ENCODE measurements at regions not wholly inside any gene's neighbourhood (a gene's known extent, or its start where the extent isn't known, plus 50 kb on each side); places are given as distances from the start of the nearest gene placed in this dataset.

DNA sequence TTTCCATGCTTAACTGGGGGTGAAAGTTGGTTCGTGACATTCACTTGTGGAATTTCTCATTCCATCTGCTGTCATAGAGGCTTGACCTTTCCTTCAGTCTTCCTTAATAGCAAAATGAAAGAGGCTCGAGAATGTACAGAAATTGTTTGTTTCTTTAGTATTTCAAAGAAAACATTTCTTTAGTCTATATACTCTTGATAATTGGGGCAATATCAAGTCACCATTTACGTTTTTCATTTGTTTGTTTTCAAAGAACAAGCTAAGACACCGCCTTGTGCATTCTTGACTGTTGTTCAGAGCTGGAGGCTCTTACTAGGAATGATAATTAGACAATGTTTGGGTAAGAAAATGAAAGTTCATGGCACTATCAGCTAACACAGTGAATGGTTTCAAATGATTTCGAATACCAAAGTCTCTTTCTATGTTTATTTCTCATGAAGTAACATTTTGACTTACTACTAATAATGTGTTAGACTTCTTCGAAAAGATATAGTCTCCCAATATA lies 835.4 kb downstream of the SEMA5A start:
- Mint-ChIP-seq H3K9me3 (ENCODE audit: unreplicated experiment) (peaks cover 2% of the 10 kb centered on the region), H3K27me3 (ENCODE audit: unreplicated experiment) (no peaks in the 10 kb centered on the region), H3K36me3 (ENCODE audit: unreplicated experiment) (no peaks in the 10 kb centered on the region), H3K27ac (ENCODE audit: unreplicated experiment) (no peak overlapping the region), H3K4me3 (ENCODE audit: unreplicated experiment) (no peak overlapping the region), H3K4me1 (ENCODE audit: low read depth, unreplicated experiment) (no peaks in the 10 kb centered on the region)
- TF ChIP-seq, protein P1, sequence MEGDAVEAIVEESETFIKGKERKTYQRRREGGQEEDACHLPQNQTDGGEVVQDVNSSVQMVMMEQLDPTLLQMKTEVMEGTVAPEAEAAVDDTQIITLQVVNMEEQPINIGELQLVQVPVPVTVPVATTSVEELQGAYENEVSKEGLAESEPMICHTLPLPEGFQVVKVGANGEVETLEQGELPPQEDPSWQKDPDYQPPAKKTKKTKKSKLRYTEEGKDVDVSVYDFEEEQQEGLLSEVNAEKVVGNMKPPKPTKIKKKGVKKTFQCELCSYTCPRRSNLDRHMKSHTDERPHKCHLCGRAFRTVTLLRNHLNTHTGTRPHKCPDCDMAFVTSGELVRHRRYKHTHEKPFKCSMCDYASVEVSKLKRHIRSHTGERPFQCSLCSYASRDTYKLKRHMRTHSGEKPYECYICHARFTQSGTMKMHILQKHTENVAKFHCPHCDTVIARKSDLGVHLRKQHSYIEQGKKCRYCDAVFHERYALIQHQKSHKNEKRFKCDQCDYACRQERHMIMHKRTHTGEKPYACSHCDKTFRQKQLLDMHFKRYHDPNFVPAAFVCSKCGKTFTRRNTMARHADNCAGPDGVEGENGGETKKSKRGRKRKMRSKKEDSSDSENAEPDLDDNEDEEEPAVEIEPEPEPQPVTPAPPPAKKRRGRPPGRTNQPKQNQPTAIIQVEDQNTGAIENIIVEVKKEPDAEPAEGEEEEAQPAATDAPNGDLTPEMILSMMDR (IDR thresholded peaks at IDR 0.05; ENCODE audit: partially characterized antibody, unreplicated experiment): no peak
- no peak for DNase-seq

DNA sequence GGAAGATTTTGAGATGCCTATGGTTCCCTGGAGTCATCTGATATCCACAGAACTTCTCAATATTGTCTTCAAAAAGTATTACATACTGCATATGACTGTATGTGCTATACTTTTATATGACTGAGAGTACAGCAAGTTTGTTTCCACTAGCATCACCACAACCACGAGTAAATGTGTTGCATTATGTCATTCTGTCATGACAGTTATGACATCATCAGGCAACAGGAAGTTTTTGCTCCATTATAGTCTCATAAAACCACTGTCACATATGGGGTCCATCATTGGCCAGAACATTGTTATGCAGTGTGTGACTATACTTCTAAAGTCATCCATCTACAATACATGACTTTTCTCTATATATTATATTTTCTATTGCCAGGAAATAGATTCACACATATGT lies 831.7 kb downstream of the SEMA5A start:
- Mint-ChIP-seq H3K27me3 (ENCODE audit: unreplicated experiment) (no peaks in the 10 kb centered on the region), H3K4me1 (ENCODE audit: low read depth, unreplicated experiment) (no peaks in the 10 kb centered on the region), H3K36me3 (ENCODE audit: unreplicated experiment) (no peaks in the 10 kb centered on the region), H3K4me3 (ENCODE audit: unreplicated experiment) (no peak overlapping the region), H3K27ac (ENCODE audit: unreplicated experiment) (no peak overlapping the region), H3K9me3 (ENCODE audit: unreplicated experiment) (peaks cover 2% of the 10 kb centered on the region)
- TF ChIP-seq, protein P1 (IDR thresholded peaks at IDR 0.05; ENCODE audit: partially characterized antibody, unreplicated experiment): no peak
- DNase-seq: no peak

DNA sequence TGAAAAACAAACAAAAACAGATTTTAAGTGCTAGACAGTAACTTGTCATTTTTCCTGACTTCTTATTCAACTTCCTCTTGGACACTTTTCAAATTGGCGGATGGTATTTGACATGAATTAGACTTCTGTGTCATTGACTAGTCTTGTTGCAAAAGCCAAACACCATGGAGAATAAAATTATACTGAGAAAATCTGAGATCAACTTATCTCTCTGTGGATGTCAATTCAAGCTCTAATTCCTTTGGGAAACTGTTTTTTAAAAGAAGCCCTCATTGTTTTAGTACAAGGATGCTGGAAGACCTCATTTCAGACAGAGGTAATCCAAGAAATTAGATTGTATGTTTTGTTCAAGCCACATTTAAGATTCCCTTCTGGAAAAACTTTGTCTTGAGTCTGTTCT lies 831.0 kb downstream of the SEMA5A start:
- DNase-seq: no peak
- Mint-ChIP-seq H3K4me1 (ENCODE audit: low read depth, unreplicated experiment) (no peaks in the 10 kb centered on the region), H3K27me3 (ENCODE audit: unreplicated experiment) (no peaks in the 10 kb centered on the region), H3K4me3 (ENCODE audit: unreplicated experiment) (no peak overlapping the region), H3K36me3 (ENCODE audit: unreplicated experiment) (no peaks in the 10 kb centered on the region), H3K9me3 (ENCODE audit: unreplicated experiment) (peaks cover 2% of the 10 kb centered on the region), H3K27ac (ENCODE audit: unreplicated experiment) (no peak overlapping the region)
- TF ChIP-seq, protein P1 (IDR thresholded peaks at IDR 0.05; ENCODE audit: partially characterized antibody, unreplicated experiment): no peak

DNA sequence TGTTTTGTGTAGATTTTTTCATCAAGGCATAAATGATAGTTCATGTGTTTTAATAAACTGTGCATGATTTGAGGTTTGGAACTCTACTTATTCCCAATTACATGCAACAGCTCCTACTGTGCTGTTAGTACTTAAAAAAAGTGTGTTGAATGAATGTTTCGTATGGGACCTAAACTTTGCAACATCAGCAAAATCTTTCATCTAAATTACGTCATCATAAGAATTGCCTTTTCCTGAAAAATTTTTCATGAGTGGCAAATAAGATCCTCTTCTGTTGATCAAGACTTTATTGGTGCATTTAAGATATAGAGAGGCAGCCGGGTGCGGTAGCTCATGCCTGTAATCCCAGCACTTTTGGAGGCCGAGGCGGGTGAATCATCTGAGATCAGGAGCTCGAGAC lies 826.1 kb downstream of the SEMA5A start:
- peaks cover 4% of the 10 kb centered on the region for H3K27me3 Mint-ChIP-seq (ENCODE audit: unreplicated experiment)
- DNase-seq: no peak
- no peak overlapping the region for H3K4me3 Mint-ChIP-seq (ENCODE audit: unreplicated experiment)
- no peaks in the 10 kb centered on the region for H3K36me3 Mint-ChIP-seq (ENCODE audit: unreplicated experiment)
- TF ChIP-seq, protein P1 (IDR thresholded peaks at IDR 0.05; ENCODE audit: partially characterized antibody, unreplicated experiment): no peak
- peak overlapping the region; percentile 5 for H3K27ac Mint-ChIP-seq (ENCODE audit: unreplicated experiment)
- peaks cover 10% of the 10 kb centered on the region for H3K4me1 Mint-ChIP-seq (ENCODE audit: low read depth, unreplicated experiment)
- peaks cover 2% of the 10 kb centered on the region for H3K9me3 Mint-ChIP-seq (ENCODE audit: unreplicated experiment)

DNA sequence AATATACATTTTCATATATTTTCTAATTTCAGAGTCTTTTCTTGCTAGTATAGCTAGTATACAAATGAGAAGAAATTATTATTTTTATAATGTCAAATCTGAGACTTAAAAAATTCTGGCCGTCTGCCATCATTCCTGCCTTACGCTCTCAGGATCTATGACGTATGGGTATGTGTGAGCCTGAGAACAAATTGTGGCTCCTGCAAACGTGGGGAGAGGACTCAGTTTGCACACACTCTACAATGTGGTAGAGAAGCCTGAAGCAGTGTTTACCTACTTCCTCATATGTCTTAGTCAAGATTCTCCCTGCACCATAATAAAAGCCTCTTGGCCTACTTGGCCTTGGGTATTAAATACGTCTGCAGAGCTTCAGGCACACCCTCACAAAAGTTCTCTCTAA lies 825.4 kb downstream of the SEMA5A start:
- no peak for DNase-seq
- Mint-ChIP-seq H3K27ac (ENCODE audit: unreplicated experiment) (peak overlapping the region; percentile 78), H3K27me3 (ENCODE audit: unreplicated experiment) (peaks cover 4% of the 10 kb centered on the region), H3K36me3 (ENCODE audit: unreplicated experiment) (no peaks in the 10 kb centered on the region), H3K9me3 (ENCODE audit: unreplicated experiment) (peaks cover 2% of the 10 kb centered on the region), H3K4me3 (ENCODE audit: unreplicated experiment) (no peak overlapping the region), H3K4me1 (ENCODE audit: low read depth, unreplicated experiment) (peaks cover 12% of the 10 kb centered on the region)
- TF ChIP-seq, protein P1 (IDR thresholded peaks at IDR 0.05; ENCODE audit: partially characterized antibody, unreplicated experiment): no peak
